MV-4-11 (cell line): ENCODE measurements at regions not wholly inside any gene's neighbourhood (a gene's known extent, or its start where the extent isn't known, plus 50 kb on each side); places are given as distances from the start of the nearest gene placed in this dataset.
A peak's percentile ranks its signal among the peaks of the same experiment; 100 is the strongest.
"Not testable (repeated sequence)": the region's sequence is repeated elsewhere in the genome, so short reads cannot be mapped to it uniquely, and the experiment has no call there.

Source experiments
- DNase-seq: peaks from one replicate; lab custom pipeline; 2025; lab: John Stamatoyannopoulos, UW

DNA sequence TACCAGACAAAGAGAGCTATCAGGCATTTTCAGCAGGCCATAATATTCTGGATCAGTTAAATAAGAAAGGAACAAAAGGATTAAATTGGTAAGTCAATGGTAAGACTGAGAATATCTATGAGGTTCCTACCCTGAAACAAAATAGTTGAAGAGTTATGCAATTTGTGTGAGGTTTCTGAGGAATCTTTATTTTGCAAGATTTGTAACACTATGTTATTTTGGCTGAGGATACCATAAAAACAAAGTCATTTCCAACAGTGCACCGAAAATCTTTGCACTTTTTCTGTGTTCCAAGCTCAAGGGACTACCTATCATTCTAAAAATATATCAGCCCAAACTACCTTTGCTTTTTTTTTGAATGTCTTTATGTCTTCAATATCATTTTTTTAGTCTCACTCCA is 383.3 kb upstream of the CITED2 start:
- DNase-seq = peak; percentile 66

DNA sequence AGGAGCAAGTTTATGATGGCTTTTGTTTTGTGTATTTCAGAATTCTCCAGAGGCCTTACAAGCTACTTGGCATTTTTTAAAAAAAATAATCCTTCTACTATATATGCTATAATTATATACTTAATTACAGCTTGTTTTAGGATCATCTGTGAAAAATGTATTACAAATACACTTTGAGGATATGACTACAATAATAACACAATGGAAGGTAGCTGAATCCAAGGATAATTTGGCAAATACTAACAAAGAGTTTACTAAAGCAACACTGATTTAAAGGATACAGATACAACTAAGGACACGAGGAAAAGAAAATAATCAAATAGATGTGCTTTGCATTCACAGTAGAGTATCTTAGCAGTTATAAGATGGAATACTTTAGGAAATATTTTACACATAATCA is 381.9 kb upstream of the CITED2 start:
- DNase-seq = no peak

- no peak for DNase-seq
Measured at GRCh38 chr6:139754898-139755775, 380.7 kb upstream of the CITED2 start.

DNA sequence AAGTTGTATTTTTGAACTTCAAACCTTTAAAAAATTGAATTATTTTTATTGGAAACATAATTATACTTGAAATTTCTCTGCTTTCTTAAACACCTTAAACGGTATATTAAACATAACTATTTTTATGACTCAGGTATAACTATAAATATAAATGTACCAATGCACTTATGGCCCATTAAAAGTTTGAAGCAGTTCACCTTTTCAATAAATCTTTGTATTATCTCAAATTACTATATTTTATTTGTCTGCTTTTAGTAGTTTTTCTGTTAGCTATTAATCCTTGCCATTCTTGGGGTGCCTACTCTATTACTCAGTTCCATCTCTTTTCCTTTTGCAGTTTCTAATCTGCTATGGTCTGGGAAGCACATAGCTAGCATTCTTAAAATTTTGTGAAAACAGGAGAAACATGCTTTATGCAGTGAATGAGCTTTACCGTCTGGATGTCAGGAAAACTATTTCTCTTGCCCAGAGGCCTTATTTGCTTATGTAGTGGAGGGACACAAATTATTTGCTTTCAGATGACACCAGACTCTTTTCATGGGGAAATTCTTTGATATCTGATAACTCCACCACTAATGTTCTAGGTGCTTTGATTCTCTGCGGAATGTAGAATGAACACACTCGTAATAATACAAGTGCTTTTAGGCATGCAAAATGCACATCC is 378.9 kb upstream of the CITED2 start:
- no peak for DNase-seq

- DNase-seq = no peak
Measured at GRCh38 chr6:139752086-139752485, 377.6 kb upstream of the CITED2 start.

- no peak for DNase-seq
Measured at GRCh38 chr6:139751179-139751578, 376.7 kb upstream of the CITED2 start.

- DNase-seq = no peak
Measured at GRCh38 chr6:139748353-139749146, 374.1 kb upstream of the CITED2 start.

- DNase-seq = no peak
Measured at GRCh38 chr6:139747154-139747553, 372.7 kb upstream of the CITED2 start.

DNA sequence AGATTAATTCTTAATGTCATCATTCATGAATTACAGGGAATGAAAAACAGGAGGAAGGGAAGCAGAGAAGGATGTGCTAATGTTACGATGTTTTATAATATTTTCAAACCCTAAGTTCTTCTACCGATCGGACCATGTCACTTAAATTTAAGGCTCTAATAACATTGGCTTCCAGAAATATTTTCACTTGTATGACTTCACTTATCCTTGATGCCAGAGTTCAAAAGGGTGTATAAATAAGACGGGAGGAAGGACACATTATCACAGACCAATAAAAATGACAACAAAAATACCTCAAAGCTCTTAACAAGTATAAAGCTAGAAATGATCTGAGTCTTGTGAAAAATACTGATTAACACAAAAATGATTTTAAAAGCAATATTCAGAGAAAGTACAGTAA is 370.4 kb upstream of the CITED2 start:
- DNase-seq = no peak

GRCh38 chr6:139743664-139744437 is 369.4 kb upstream of the CITED2 start:
- DNase-seq = no peak

DNA sequence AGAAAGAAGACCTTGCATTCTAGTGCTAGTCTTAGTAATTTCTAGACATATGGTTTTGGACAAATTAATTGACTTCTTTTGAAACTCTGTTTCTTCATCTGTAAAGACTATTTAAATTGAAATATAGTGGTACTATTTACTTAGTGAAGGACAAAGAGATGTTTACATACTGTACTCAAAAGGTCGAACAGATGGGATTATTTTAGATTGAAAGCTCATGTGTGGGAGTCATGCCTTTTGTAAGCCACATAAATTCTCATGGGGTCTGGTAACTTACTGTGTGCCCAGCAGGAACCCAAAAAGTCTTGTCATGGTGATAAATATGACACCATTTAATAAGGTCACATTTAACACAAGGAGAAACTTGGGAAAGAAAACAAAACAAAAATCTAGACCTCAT is 368.2 kb upstream of the CITED2 start:
- DNase-seq = no peak

DNA sequence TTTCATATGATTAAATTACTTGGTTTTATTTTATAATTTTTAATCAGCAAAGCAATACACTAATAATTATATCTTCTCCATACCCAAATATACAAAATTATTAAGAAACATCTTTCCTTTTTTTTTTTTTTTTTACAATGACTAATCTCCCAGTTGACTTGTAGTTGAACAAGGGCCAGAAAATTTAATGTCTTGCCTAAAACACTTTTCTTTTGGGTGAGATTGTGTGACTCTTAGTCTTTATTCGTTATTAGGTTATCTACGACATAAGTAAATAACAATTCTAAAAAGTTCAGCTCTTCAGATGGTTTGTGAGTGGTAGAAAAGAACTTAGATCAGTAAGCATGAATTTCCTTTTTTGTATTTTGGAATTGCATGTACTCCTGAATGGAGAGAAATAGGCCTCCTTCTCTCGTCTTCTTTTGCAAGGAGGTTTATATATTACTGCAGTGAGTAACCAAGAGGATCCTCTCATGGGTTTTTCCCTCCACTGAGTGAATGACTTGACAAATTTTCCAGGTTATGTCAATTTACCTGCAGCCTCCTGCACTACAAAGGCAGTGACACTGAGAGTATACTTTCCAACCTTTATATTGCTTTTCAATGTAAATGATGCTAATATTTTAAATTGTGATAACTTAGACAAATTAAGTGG is 364.5 kb upstream of the CITED2 start:
- DNase-seq = no peak

GRCh38 chr6:139736325-139736906 is 362.0 kb upstream of the CITED2 start:
- peak; percentile 81 for DNase-seq

DNA sequence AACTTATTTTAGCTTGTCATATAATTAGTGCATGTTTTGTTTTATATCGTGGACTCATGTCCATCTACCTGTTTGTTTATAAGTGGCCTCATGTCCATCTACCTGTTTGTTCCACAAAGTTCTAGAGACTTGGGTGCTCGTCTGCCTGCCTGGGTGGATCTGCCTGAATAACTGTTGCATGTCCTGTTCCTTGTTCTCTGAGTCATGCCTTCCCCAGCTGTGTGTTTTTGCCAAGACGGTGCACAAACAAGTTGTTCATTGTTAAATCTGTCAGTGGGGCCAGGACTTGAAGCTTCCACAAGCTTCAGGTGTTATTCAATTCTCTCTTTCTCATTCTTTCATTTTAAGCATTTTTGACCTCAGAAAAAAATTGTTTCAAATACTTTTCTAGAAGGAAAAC is 358.0 kb upstream of the CITED2 start:
- DNase-seq = peak; percentile 17

- no peak for DNase-seq
Measured at GRCh38 chr6:139730340-139730974, 356.0 kb upstream of the CITED2 start.

DNA sequence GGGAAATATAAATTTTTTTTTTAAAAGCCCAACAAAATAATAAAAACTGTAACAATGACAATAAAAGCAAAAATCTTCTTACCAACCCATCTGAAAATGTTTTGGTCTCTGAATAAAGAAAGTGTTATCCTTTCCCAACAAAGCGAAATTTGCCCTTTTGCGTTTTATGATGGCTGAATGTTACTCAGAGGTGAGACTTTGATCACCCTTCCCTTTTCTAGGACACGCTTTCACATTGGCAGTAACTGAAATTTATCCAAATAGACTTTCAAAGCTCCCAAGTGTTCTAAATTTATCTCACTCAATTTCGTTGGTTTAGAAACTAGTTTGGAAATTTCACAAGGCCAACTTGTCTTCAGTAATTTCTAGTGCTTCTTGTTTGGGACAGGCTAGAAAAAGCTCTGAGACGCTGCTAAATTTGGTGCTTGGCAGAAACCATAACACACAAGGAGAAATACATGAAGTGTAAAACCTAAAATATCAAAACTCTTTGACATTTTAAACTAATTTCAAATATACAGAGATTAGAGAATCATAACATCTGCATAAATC is 354.5 kb upstream of the CITED2 start:
- peak; percentile 11 for DNase-seq

DNA sequence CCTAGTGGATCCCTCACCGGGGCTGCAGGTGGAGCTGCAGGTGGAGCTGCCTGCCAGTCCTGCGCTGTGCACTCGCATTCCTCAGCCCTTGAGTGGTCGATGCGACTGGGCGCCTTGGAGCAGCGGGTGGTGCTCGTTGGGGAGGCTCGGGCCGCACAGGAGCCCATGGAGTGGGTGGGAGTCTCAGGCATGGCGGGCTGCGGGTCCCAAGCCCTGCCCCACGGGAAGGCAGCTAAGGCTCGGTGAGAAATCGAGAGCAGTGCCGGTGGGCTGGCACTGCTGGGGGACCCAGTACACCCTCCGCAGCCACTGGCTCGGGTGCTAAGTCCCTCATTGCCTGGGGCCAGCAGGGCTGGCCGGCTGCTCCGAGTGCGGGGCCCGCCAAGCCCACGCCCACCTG is 351.8 kb upstream of the CITED2 start:
- not testable (repeated sequence) for DNase-seq

DNA sequence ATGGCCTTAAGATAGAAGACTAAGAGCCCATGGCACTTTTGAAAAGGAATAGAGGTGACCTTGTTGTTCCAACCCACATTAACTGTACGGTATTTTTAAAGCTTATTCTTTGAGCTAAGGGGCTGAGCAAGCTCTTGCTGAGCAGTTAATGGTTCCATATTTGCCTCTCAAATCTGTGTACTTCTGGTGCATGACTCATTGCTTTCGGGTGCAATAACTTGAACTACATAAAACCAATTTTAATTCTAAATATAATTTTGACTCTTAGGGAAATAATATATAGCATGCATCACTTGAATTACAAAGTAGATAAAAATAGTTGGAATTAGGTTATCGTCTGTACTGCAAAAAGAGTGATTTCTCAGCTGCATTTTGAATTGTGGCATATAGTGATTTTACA is 348.1 kb upstream of the CITED2 start:
- peak; percentile 33 for DNase-seq

- DNase-seq = no peak
Measured at GRCh38 chr6:139721954-139722353, 347.5 kb upstream of the CITED2 start.

DNA sequence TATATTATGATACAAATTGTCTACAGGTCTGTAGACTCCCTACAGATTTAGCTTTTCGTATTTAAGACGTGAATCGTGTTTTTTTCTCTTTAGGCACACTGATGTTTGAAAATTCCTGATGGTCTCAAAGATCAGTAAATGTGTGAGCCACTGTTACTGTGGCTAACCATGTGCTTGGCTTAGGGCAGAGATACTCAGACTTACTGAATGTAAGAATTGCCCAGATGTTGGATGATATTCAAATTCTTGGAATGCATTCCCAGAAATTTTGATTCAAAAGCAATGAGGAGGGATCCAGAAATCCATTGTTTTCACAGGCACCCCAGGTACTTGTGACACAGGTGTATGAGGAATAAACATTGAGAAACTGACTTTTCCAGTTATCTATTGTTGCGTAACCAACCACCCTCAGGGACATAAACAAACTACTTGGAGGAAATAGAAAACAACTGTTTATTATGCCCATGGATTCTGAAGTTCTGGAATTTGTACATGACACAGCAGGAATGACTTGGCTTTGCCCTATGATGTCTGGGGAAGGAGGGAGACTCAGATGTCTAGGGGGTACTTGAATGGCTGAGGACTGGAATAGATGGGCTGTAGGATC is 339.6 kb upstream of the CITED2 start:
- DNase-seq = no peak
